Loucy (cell line): ENCODE measurements at regions not wholly inside any gene's neighbourhood (a gene's known extent, or its start where the extent isn't known, plus 50 kb on each side); places are given as distances from the start of the nearest gene placed in this dataset.

Experiments used
- H2AFZ ChIP-seq: fragments of 200-600 bp; sonication (generic); 2 replicates; pipeline ENCODE4 v1.6.0; 2016; ENCODE audit warnings: antibody characterized with exemption, mild to moderate bottlenecking, low read length, moderate library complexity
- H3F3A ChIP-seq: fragments of 200-600 bp; 2 replicates; pipeline ENCODE4 v1.6.0; 2016; ENCODE audit warnings: antibody characterized with exemption, low read depth, mild to moderate bottlenecking
- H3K27me3 ChIP-seq: fragments of 200-600 bp; sonication (generic); 2 replicates; pipeline ENCODE4 v1.6.1; 2014; ENCODE audit warnings: low read length, mild to moderate bottlenecking; ENCODE audit not compliant: insufficient read depth, poor library complexity, severe bottlenecking
- H3K36me3 ChIP-seq: fragments of 200-600 bp; sonication (generic); 2 replicates; pipeline ENCODE4 v1.6.1; 2016; ENCODE audit warnings: low read length; ENCODE audit not compliant: insufficient read depth
- H3K4me1 ChIP-seq: fragments of 200-600 bp; sonication (generic); 2 replicates; pipeline ENCODE4 v1.5.1; 2014; ENCODE audit warnings: low read length, mild to moderate bottlenecking; ENCODE audit not compliant: insufficient read depth, poor library complexity, severe bottlenecking
- H3K4me2 ChIP-seq: fragments of 200-600 bp; sonication (generic); 2 replicates; pipeline ENCODE4 v1.6.0; 2014; ENCODE audit warnings: antibody characterized with exemption, low read length, low read depth, mild to moderate bottlenecking; ENCODE audit not compliant: poor library complexity, severe bottlenecking
- H3K4me3 ChIP-seq: fragments of 200-600 bp; sonication (generic); 2 replicates; pipeline ENCODE4 v1.5.1; 2014; ENCODE audit warnings: low read length, mild to moderate bottlenecking, mixed read lengths; ENCODE audit not compliant: poor library complexity, severe bottlenecking
- H3K79me2 ChIP-seq: fragments of 200-600 bp; sonication (generic); 2 replicates; pipeline ENCODE4 v1.6.1; 2014; ENCODE audit warnings: low read length; ENCODE audit not compliant: insufficient read depth
- H3K9ac ChIP-seq: fragments of 200-600 bp; sonication (generic); 2 replicates; pipeline ENCODE4 v1.6.0; 2014; ENCODE audit warnings: mild to moderate bottlenecking, low read depth, low read length, moderate library complexity; ENCODE audit not compliant: poor library complexity, severe bottlenecking
- H3K9me2 ChIP-seq: fragments of 200-600 bp; sonication (generic); replicated peaks from 2 replicates; pipeline ENCODE4 v1.6.1; 2016; ENCODE audit warnings: low read depth, low read length, mixed read lengths
- H3K9me3 ChIP-seq: fragments of 200-600 bp; sonication (generic); 2 replicates; pipeline ENCODE4 v1.6.1; 2014; ENCODE audit warnings: mild to moderate bottlenecking, antibody characterized with exemption, low read length, low read depth; ENCODE audit not compliant: insufficient read depth
- H4K20me1 ChIP-seq: fragments of 200-600 bp; sonication (generic); 2 replicates; pipeline ENCODE4 v1.6.0; 2014; ENCODE audit warnings: antibody characterized with exemption, low read length, mild to moderate bottlenecking; ENCODE audit not compliant: insufficient read depth, poor library complexity, severe bottlenecking
- CTCF ChIP-seq: fragments of 200-600 bp; sonication (generic); conservative IDR thresholded peaks from 2 replicates; pipeline ENCODE4 v1.5.1; 2014; ENCODE audit warnings: mild to moderate bottlenecking, antibody characterized with exemption, low read length
- EZH2phosphoT487 ChIP-seq: fragments of 200-600 bp; IDR thresholded peaks from 2 replicates; pipeline ENCODE4 v1.6.1; 2018; ENCODE audit warnings: antibody characterized with exemption, mild to moderate bottlenecking, moderate library complexity, borderline replicate concordance

GRCh38 chr2:144097440-144098225 is 422.3 kb downstream of the ZEB2 start:
- no peaks in the 10 kb centered on the region for H3F3A ChIP-seq
- H3K9ac ChIP-seq = no peak overlapping the region
- H3K4me3 ChIP-seq = no peak overlapping the region
- no peaks in the 10 kb centered on the region for H3K27me3 ChIP-seq
- no peak for TF ChIP-seq CTCF
- no peak for TF ChIP-seq EZH2phosphoT487
- no peaks in the 10 kb centered on the region for H3K79me2 ChIP-seq
- H2AFZ ChIP-seq = no peak overlapping the region
- H3K9me3 ChIP-seq = no peaks in the 10 kb centered on the region; the same call in 1 of the 2 replicates
- no peaks in the 10 kb centered on the region for H4K20me1 ChIP-seq
- H3K9me2 ChIP-seq = no peaks in the 10 kb centered on the region
- H3K4me2 ChIP-seq = no peak overlapping the region
- H3K36me3 ChIP-seq = peaks cover 6% of the 10 kb centered on the region; the same call in 1 of the 2 replicates
- H3K4me1 ChIP-seq = peaks cover 6% of the 10 kb centered on the region

GRCh38 chr2:144096531-144096930 is 423.4 kb downstream of the ZEB2 start:
- Histone ChIP-seq H2AFZ (no peak overlapping the region), H3K4me3 (no peak overlapping the region), H3K9me3 (no peaks in the 10 kb centered on the region; the same call in 1 of the 2 replicates), H3K4me1 (peaks cover 6% of the 10 kb centered on the region), H4K20me1 (no peaks in the 10 kb centered on the region), H3K79me2 (no peaks in the 10 kb centered on the region), H3K9me2 (no peaks in the 10 kb centered on the region), H3K36me3 (peaks cover 6% of the 10 kb centered on the region; the same call in 1 of the 2 replicates), H3F3A (no peaks in the 10 kb centered on the region), H3K9ac (no peak overlapping the region), H3K4me2 (no peak overlapping the region), H3K27me3 (no peaks in the 10 kb centered on the region)
- no peak for TF ChIP-seq EZH2phosphoT487
- TF ChIP-seq CTCF = no peak

- no peak for TF ChIP-seq EZH2phosphoT487
- TF ChIP-seq CTCF = no peak
- H3K36me3 ChIP-seq = peaks cover 6% of the 10 kb centered on the region; the same call in 1 of the 2 replicates
- no peaks in the 10 kb centered on the region; the same call in 1 of the 2 replicates for H3K9me3 ChIP-seq
- no peaks in the 10 kb centered on the region for H3K27me3 ChIP-seq
- H4K20me1 ChIP-seq = no peaks in the 10 kb centered on the region
- 0 out of 2 replicates have a peak, but pooled peaks cover under 1% of the 10 kb centered on the region for H3K9me2 ChIP-seq
- no peak overlapping the region for H3K9ac ChIP-seq
- no peak overlapping the region for H2AFZ ChIP-seq
- H3K4me1 ChIP-seq = peaks cover 6% of the 10 kb centered on the region
- H3F3A ChIP-seq = no peaks in the 10 kb centered on the region
- H3K79me2 ChIP-seq = no peaks in the 10 kb centered on the region
- no peak overlapping the region for H3K4me3 ChIP-seq
- no peak overlapping the region for H3K4me2 ChIP-seq
Measured at GRCh38 chr2:144094408-144095151, 425.3 kb downstream of the ZEB2 start.
